MM.1S (cell line): ENCODE measurements at regions not wholly inside any gene's neighbourhood (a gene's known extent, or its start where the extent isn't known, plus 50 kb on each side); places are given as distances from the start of the nearest gene placed in this dataset.
A peak's percentile ranks its signal among the peaks of the same experiment; 100 is the strongest.

Experiments
- DNase-seq: peaks from one replicate; pipeline ENCODE4 v3.0.0-alpha.2; 2015
- H2AFZ ChIP-seq: fragments of 300-600 bp; sonication (generic); 2 replicates; pipeline ENCODE4 v1.6.0; 2016; ENCODE audit warnings: antibody characterized with exemption, low read length
- H3F3A ChIP-seq: fragments of 300-600 bp; sonication (generic); 2 replicates; pipeline ENCODE4 v1.6.1; 2016; ENCODE audit warnings: mild to moderate bottlenecking, antibody characterized with exemption, low read length, moderate library complexity, mixed read lengths; ENCODE audit not compliant: insufficient read depth
- H3K27ac ChIP-seq: fragments of 300-600 bp; sonication (generic); 2 replicates; pipeline ENCODE4 v1.5.1; 2016; ENCODE audit warnings: mild to moderate bottlenecking, low read length
- H3K27me3 ChIP-seq: fragments of 300-600 bp; sonication (generic); replicated peaks from 2 replicates; pipeline ENCODE4 v1.6.0; 2016; ENCODE audit warnings: low read length; ENCODE audit not compliant: insufficient read depth
- H3K36me3 ChIP-seq: fragments of 300-600 bp; sonication (generic); replicated peaks from 2 replicates; pipeline ENCODE4 v1.6.1; 2016; ENCODE audit warnings: mild to moderate bottlenecking, low read length, mixed read lengths; ENCODE audit not compliant: insufficient read depth
- H3K4me1 ChIP-seq: fragments of 300-600 bp; sonication (generic); 2 replicates; pipeline ENCODE4 v1.6.1; 2016; ENCODE audit warnings: low read length, mixed read lengths
- H3K4me2 ChIP-seq: fragments of 300-600 bp; sonication (generic); 2 replicates; pipeline ENCODE4 v1.6.0; 2016; ENCODE audit warnings: low read depth, low read length
- H3K4me3 ChIP-seq: fragments of 300-600 bp; sonication (generic); 2 replicates; pipeline ENCODE4 v1.5.1; 2016; ENCODE audit warnings: low read length, mixed read lengths
- H3K79me2 ChIP-seq: fragments of 300-600 bp; sonication (generic); 2 replicates; pipeline ENCODE4 v1.6.1; 2016; ENCODE audit warnings: mixed run types, low read length, mixed read lengths
- H3K9ac ChIP-seq: fragments of 300-600 bp; sonication (generic); 2 replicates; pipeline ENCODE4 v1.6.1; 2016; ENCODE audit warnings: low read length, mixed read lengths
- H3K9me2 ChIP-seq: fragments of 300-600 bp; sonication (generic); replicated peaks from 2 replicates; pipeline ENCODE4 v1.6.1; 2016; ENCODE audit warnings: mild to moderate bottlenecking, low read length, mixed read lengths; ENCODE audit not compliant: insufficient read depth
- H3K9me3 ChIP-seq: fragments of 300-600 bp; sonication (generic); replicated peaks from 2 replicates; pipeline ENCODE4 v1.6.1; 2016; ENCODE audit warnings: mild to moderate bottlenecking, low read length, mixed read lengths; ENCODE audit not compliant: insufficient read depth
- H4K20me1 ChIP-seq: fragments of 300-600 bp; sonication (generic); 2 replicates; pipeline ENCODE4 v1.6.1; 2016; ENCODE audit warnings: mild to moderate bottlenecking, low read length, moderate library complexity, mixed read lengths; ENCODE audit not compliant: insufficient read depth
- CTCF ChIP-seq: fragments of 300-600 bp; sonication (generic); IDR thresholded peaks from 2 replicates; pipeline ENCODE4 v1.5.1; 2016; ENCODE audit warnings: antibody characterized with exemption, low read length, mixed read lengths
- EZH2 ChIP-seq: fragments of 300-600 bp; sonication (generic); optimal IDR thresholded peaks from 2 replicates; pipeline ENCODE3; 2017; ENCODE audit warnings: low read depth, mild to moderate bottlenecking, antibody characterized with exemption, low read length, mixed read lengths
- EZH2phosphoT487 ChIP-seq: fragments of 300-600 bp; sonication (generic); IDR thresholded peaks from 2 replicates; pipeline ENCODE4 v1.6.1; 2018; ENCODE audit warnings: antibody characterized with exemption, low read length

GRCh38 chr12:38465020-38465419 lies 148.4 kb downstream of the ALG10B start:
- H3K36me3 ChIP-seq = no peaks in the 10 kb centered on the region
- 0 out of 2 replicates have a peak overlapping the region, but pooled peaks have one; percentile 16 for H3K4me3 ChIP-seq
- peaks cover 15% of the 10 kb centered on the region for H3K4me1 ChIP-seq
- no peaks in the 10 kb centered on the region for H3F3A ChIP-seq
- DNase-seq = peak; percentile 90
- peak overlapping the region; percentile 32 for H2AFZ ChIP-seq
- no peaks in the 10 kb centered on the region for H3K79me2 ChIP-seq
- TF ChIP-seq CTCF (no peak), EZH2phosphoT487 (no peak), EZH2 (no peak)
- peak overlapping the region; percentile 76; the same call in 1 of the 2 replicates for H3K27ac ChIP-seq
- no peaks in the 10 kb centered on the region for H4K20me1 ChIP-seq
- no peaks in the 10 kb centered on the region for H3K27me3 ChIP-seq
- peak overlapping the region; percentile 56; the same call in 1 of the 2 replicates for H3K4me2 ChIP-seq
- peak overlapping the region; percentile 29; the same call in 1 of the 2 replicates for H3K9ac ChIP-seq
- no peaks in the 10 kb centered on the region for H3K9me3 ChIP-seq
- H3K9me2 ChIP-seq = no peaks in the 10 kb centered on the region

DNA sequence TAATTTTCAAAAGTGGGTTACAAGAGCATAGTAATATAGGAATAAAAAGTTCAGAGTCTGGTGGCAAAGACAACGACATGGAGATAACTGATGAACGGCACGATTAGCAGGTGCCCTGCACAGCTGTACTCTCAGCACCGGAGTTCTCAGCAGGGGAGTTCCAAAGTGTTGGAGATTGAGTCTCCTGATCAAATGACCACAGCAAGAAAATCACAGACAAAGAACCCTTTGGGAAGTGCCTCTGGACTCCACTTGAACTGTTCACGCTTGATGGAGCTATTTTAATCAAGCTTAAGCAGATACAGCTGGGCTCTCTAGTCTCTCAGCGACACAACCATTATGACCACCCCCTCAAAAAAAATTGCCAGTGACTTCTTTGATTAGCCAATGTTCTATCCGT lies 153.1 kb downstream of the ALG10B start:
- Histone ChIP-seq H3K4me1 (peaks cover 11% of the 10 kb centered on the region), H3F3A (no peaks in the 10 kb centered on the region), H3K4me3 (no peak overlapping the region), H3K9me3 (no peaks in the 10 kb centered on the region), H3K27ac (no peak overlapping the region), H3K27me3 (no peaks in the 10 kb centered on the region), H3K79me2 (no peaks in the 10 kb centered on the region), H3K9ac (no peak overlapping the region), H3K9me2 (no peaks in the 10 kb centered on the region), H2AFZ (no peak overlapping the region), H4K20me1 (no peaks in the 10 kb centered on the region), H3K4me2 (no peak overlapping the region), H3K36me3 (no peaks in the 10 kb centered on the region)
- TF ChIP-seq EZH2phosphoT487 (no peak), EZH2 (no peak), CTCF (no peak)
- no peak for DNase-seq

- Histone ChIP-seq H3K9ac (no peak overlapping the region), H3K36me3 (no peaks in the 10 kb centered on the region), H3K4me2 (no peak overlapping the region), H3K9me3 (no peaks in the 10 kb centered on the region), H3K79me2 (no peaks in the 10 kb centered on the region), H3K27me3 (no peaks in the 10 kb centered on the region), H3K9me2 (no peaks in the 10 kb centered on the region), H4K20me1 (no peaks in the 10 kb centered on the region), H3K27ac (no peak overlapping the region), H3K4me3 (no peak overlapping the region), H3F3A (no peaks in the 10 kb centered on the region), H2AFZ (no peak overlapping the region), H3K4me1 (no peaks in the 10 kb centered on the region)
- TF ChIP-seq EZH2 = no peak
- no peak for TF ChIP-seq CTCF
- TF ChIP-seq EZH2phosphoT487 = no peak
- DNase-seq = no peak
Measured at GRCh38 chr12:38477340-38478090, 160.9 kb downstream of the ALG10B start.
